CD4-positive, alpha-beta T cell treated with Interferon gamma for 1 hour (primary cell): ENCODE measurements at regions not wholly inside any gene's neighbourhood (a gene's known extent, or its start where the extent isn't known, plus 50 kb on each side); places are given as distances from the start of the nearest gene placed in this dataset.

Experiments
- DNase-seq: peaks from one replicate; pipeline ENCODE4 v3.0.0-alpha.2; 2020

DNA sequence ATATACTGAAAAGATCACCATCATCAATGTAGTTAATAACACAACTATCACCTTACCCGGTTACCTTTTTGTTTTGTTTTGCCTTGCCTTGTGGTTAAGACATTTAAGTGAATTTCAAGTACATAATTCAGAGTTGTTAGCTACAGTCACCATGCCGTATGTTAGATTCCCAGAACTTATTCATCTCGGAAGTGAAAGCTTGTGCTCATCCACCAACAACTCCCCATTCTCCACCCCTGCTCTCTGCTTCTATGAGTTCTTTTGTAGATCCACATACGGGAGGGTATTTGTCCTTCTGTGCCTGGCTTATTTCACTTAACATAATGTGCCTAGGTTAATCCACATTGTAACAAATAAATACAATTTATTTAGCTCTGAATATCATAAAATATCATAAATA is 182.8 kb upstream of the ADARB2 start:
- no peak for DNase-seq

GRCh38 chr10:1911771-1912170 is 174.4 kb upstream of the ADARB2 start:
- DNase-seq = no peak

DNA sequence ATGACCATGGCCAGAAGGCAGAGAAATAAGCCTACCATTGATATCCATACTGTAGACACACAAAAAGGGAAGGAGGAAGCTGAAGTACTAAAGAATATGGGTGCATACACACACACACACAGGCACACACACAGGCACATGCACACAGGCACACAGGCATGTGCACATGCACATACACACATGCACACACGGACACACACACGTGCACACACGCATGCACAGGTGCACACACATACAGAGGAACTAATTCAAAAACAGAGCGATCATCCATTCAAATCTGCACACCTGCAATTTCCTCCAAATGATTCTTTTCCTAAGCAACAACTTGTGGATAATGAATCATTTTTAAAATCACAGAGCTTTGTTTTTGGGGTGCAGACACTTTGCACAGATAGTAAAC is 166.7 kb upstream of the ADARB2 start:
- no peak for DNase-seq

GRCh38 chr10:1896153-1896552 is 158.8 kb upstream of the ADARB2 start:
- no peak for DNase-seq

DNA sequence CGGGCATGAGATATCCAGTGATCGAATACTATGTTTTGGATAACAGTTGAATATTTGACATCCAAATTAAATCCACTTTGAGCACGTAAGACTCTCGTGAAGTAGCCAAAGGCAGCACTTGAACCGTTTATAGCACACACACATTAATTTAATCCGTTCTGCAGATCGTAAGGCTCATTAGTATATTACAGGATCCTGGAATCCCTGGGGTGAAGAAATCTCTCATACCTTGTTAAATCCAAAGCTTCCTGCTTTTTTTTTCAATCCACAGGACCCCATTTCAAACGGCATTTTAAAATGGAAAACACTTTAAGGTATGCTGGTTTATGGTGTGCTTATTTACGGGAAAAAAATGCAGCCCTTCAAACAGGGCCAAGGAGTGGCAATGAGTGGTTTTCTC is 158.4 kb upstream of the ADARB2 start:
- no peak for DNase-seq

GRCh38 chr10:1894912-1895311 is 157.6 kb upstream of the ADARB2 start:
- DNase-seq = no peak

DNA sequence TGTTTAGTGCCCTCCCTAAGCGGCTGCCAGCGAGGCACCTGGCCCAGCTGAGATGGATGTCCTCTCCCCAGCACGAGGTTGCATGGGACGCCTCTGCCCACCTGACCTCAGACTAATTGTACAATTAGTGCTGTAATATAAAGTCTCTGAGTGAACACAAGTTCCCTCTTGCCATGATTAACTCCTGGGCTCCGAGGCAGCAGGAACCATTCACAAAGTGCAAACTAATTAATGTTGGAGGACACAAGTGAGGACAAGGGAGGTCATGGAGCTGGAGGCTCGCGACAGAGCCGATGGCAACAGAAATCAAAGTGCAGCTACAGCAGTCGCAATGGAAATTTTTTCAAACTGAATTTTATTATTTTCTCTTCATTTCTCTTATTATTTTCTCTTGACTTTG is 156.6 kb upstream of the ADARB2 start:
- DNase-seq = no peak

DNA sequence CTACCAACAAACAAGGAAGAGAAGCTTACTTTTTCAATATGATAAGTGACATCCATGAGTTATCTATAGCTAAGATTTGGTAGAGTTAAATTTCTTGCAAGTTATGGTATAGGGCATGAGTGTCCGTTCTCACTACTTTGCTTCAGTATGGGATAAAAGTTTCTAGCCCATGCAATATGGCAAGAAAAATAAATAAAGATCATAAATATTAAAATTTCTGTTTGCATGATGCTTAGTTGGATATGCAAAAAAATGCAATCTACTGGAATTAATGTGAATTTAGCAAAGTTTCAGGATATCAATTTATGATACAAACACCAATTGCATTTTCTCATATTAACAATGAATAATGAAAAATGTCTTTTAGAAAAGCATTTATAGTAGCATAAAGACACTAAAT is 148.7 kb upstream of the ADARB2 start:
- no peak for DNase-seq

- no peak for DNase-seq
These were observed 145.4 kb upstream of the ADARB2 start for GRCh38 chr10:1882728-1883127.

DNA sequence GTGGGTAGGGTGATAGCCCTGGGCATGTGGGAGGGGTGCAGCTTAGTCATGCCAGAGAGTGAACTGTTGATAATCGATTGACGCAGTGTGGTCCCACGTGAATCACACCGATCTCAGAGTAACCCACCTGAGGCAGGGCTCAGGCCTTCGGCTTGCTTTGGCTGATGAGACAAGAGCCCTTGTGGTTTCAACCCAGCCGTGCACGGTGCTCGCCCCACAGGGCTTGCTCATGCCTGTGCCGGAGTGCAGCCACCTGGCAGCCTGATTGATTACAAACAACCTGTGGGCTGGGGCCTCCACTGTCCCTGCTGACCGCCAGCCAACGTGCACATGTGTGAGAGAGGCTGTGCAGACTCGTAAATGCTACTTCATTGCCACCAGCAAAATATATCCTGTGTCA is 144.9 kb upstream of the ADARB2 start:
- DNase-seq = no peak

GRCh38 chr10:1881636-1882035 is 144.3 kb upstream of the ADARB2 start:
- DNase-seq = no peak

DNA sequence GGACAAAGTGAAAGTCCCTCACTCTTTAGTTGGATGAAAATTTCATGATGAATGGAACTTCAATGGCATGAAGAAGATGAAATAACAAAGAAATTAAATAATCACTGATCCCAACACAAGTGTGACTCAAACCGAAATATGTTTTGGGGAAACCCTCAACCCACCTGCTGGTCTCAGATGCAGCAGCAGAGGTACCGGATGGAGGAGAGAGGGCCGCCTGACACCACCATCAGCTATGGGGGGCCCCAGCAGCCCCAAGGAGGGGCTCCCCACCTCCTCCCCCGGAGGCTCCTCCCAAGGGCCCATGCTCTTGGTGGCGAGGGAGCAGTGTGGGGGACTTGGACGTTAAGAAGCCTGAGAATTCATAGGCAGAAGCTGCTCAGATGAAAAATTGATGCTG is 137.2 kb upstream of the ADARB2 start:
- no peak for DNase-seq

GRCh38 chr10:1873661-1874315 is 136.5 kb upstream of the ADARB2 start:
- no peak for DNase-seq

DNA sequence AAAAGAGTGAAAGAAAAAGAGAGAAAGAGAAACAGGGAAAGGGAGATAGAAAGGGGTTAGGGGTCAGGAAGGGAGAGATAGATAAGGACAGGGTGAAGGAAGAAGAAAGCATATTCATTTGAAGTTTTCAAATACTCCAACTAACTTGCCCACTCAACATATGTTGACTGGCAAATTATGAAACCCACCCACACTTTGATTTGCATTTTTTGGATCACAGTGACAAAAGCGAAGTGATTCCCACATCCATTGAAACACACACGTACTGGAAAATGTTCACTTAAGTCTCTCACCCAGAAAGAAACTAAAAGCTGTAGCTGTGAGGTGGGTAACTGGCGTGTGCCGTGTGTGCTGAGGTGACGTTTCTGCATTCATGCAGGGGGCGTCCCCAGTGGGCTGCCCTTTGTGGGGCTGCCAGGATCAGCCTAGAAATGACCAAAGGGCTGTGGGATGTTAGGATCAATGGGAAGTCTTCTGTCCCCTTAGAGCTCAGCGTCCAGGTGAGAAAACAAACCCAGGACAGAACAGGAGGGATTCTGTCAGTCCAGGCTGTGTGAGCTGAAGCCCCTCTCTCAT is 134.9 kb upstream of the ADARB2 start:
- DNase-seq = no peak

- DNase-seq = no peak
These were observed 133.2 kb upstream of the ADARB2 start for GRCh38 chr10:1870491-1870890.

- no peak for DNase-seq
These were observed 132.5 kb upstream of the ADARB2 start for GRCh38 chr10:1869861-1870260.

- DNase-seq = no peak
These were observed 123.0 kb upstream of the ADARB2 start for GRCh38 chr10:1860351-1860750.

DNA sequence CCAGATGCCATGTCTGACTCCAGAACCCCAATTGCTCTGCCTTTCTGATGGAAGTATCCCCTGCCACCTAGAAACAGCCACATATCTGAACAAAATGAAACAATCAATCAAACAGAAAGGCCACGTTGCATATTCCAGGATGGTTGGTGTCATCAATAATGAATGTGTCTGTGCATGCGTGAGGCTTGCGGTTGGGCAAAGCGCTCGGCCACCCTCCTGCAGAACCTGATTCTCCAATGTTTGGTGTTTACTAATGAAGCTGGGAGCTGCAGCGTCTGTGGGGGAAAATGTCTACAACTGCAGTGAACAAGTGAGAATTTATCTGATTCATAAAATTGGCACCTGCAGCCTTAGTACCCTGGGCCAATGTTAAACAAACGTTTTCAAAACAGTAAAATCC is 121.2 kb upstream of the ADARB2 start:
- no peak for DNase-seq

DNA sequence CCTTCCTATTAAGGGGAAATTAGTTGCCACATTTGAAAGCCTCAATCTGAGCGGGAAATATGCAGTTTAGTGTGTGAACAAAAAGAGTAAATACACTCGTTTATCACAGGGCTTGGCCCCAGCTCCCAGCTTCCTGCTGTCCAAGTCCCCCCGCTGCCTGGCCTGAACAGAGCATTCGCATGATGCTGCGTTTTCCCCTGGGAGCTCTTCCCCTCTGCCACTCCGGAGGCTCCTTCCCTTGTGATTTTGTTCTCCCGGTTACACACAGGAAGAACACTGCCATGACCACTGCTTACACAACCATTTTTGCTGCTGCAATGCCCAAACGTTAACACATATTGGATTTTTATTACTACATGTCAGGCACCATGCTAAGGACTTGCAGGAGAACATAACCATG is 120.7 kb upstream of the ADARB2 start:
- DNase-seq = no peak

GRCh38 chr10:1855911-1856310 is 118.6 kb upstream of the ADARB2 start:
- no peak for DNase-seq

DNA sequence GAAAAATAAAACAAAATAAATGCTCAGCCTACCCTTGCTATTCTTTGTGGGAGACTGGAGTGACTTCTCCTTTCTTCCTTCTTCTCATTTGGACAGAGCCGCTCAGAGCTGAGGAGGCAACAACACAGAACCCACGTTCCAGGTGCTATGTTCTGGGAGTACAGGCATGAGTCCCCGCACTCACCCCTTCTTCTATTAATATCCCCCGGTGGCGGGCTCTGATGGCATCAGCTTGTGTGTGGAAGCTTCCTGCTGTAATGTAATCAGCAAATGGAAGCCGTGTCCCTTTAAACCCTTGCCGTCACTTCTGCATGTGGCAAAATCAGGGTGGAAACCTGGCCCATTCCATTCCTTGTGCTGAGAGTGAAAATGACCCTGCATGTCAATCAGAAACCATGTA is 116.9 kb upstream of the ADARB2 start:
- DNase-seq = no peak

GRCh38 chr10:1853801-1854200 is 116.5 kb upstream of the ADARB2 start:
- DNase-seq = no peak

- no peak for DNase-seq
These were observed 115.5 kb upstream of the ADARB2 start for GRCh38 chr10:1852841-1853240.

GRCh38 chr10:1851762-1852161 is 114.4 kb upstream of the ADARB2 start:
- DNase-seq = no peak

GRCh38 chr10:1850971-1851527 is 113.7 kb upstream of the ADARB2 start:
- no peak for DNase-seq
